Panc1 (cell line): ENCODE measurements at regions not wholly inside any gene's neighbourhood (a gene's known extent, or its start where the extent isn't known, plus 50 kb on each side); places are given as distances from the start of the nearest gene placed in this dataset.
A peak's percentile ranks its signal among the peaks of the same experiment; 100 is the strongest.
"Not testable (repeated sequence)": the region's sequence is repeated elsewhere in the genome, so short reads cannot be mapped to it uniquely, and the experiment has no call there.

Experiments
- ATAC-seq: fragments of 200-7000 bp; cut with Tn5 transposase; 2 replicates; pipeline ENCODE4 v1.9.1; 2020; ENCODE audit warnings: mild to moderate bottlenecking, moderate library complexity
- BruUV-seq: library from RNA; stranded (reverse); fragments of 400-500 nt; replicated peaks from 2 replicates; lab custom pipeline; 2021; lab: Mats Ljungman, UMichigan
- CTCF ChIA-PET: fragments of 300-600 bp; sonication (Branson Sonifier 250); formaldehyde crosslinking; loops from one replicate; lab custom pipeline; 2022; ENCODE audit warnings: antibody characterized with exemption; lab: Charles Lee
- POLR2A ChIA-PET: fragments of 300-600 bp; sonication (Branson Sonifier 250); formaldehyde crosslinking; loops from one replicate; lab custom pipeline; 2022; ENCODE audit warnings: antibody characterized with exemption; lab: Charles Lee
- DNase-seq: peaks from one replicate; pipeline ENCODE4 v3.0.0-alpha.2; 2010; ENCODE audit warnings: low read depth, low spot score
- H3K27ac ChIP-seq: 2 replicates; pipeline ENCODE4 v1.5.1; 2011; ENCODE audit warnings: mild to moderate bottlenecking, low read length, inconsistent platforms
- H3K27me3 ChIP-seq: fragments of 200-500 bp; sonication (Bioruptor generic); 2 replicates; pipeline ENCODE4 v1.6.0; 2014; ENCODE audit warnings: low read length, inconsistent platforms; ENCODE audit not compliant: control insufficient read depth, insufficient read depth
- H3K36me3 ChIP-seq: fragments of 200-500 bp; sonication (Bioruptor generic); 2 replicates; pipeline ENCODE4 v1.5.1; 2014; ENCODE audit warnings: inconsistent platforms, mild to moderate bottlenecking, low read length, moderate library complexity; ENCODE audit not compliant: control insufficient read depth, insufficient read depth
- H3K4me1 ChIP-seq: 2 replicates; pipeline ENCODE4 v1.5.1; 2011; ENCODE audit warnings: inconsistent platforms, mild to moderate bottlenecking, low read length, moderate library complexity; ENCODE audit not compliant: control insufficient read depth, insufficient read depth
- H3K4me3 ChIP-seq, 2 experiments: 2 replicates each; pipeline ENCODE4 v1.5.1; 2011 to 2012; ENCODE audit warnings: low read depth in 2 of 2, low read length in 2 of 2, mild to moderate bottlenecking in 2 of 2, inconsistent platforms in 1 of 2, moderate library complexity in 1 of 2
- H3K9me3 ChIP-seq: fragments of 200-500 bp; sonication (Bioruptor generic); 2 replicates; pipeline ENCODE4 v1.5.1; 2014; ENCODE audit warnings: low read depth, mild to moderate bottlenecking, inconsistent platforms, low read length, moderate library complexity; ENCODE audit not compliant: control insufficient read depth, insufficient read depth
- CTCF ChIP-seq: fragments of 450-650 bp; IDR thresholded peaks from 2 replicates; pipeline ENCODE4 v1.5.1; 2017; ENCODE audit warnings: mild to moderate bottlenecking
- POLR2AphosphoS5 ChIP-seq: IDR thresholded peaks from 2 replicates; pipeline ENCODE4 v1.6.1; 2012; ENCODE audit warnings: mild to moderate bottlenecking, low read depth, low read length, moderate library complexity
- SIN3A ChIP-seq: IDR thresholded peaks from 2 replicates; pipeline ENCODE4 v1.6.1; 2012; ENCODE audit warnings: low read depth, mild to moderate bottlenecking, low read length, moderate library complexity, borderline replicate concordance; ENCODE audit not compliant: insufficient read depth
- TCF7L2 ChIP-seq: IDR thresholded peaks from 2 replicates; pipeline ENCODE4 v1.6.1; 2011; ENCODE audit warnings: mild to moderate bottlenecking, low read depth, low read length, inconsistent platforms
- in situ Hi-C: cut with HindIII; loops from 2 replicates; pipeline ENCODE4 v1.10.0; 2016; ENCODE audit warnings: low sequenced_read_pairs, low pct_unique_long_range_greater_than_20kb
- intact Hi-C: fragments of 100-400 bp; cut with micrococcal nuclease; formaldehyde crosslinking; loops from one replicate; pipeline ENCODE4 v1.10.0; 2022; ENCODE audit not compliant: unreplicated experiment
- TF ChIP-seq, protein P1 (sequence below), 2 experiments: IDR thresholded peaks; 2 replicates each; pipeline ENCODE4 v1.6.1; 2011 to 2012; ENCODE audit warnings: low read depth in 2 of 2, control low read depth in 1 of 2, low read length in 1 of 2, mild to moderate bottlenecking in 1 of 2, moderate library complexity in 1 of 2; ENCODE audit not compliant: insufficient read depth in 1 of 2

DNA sequence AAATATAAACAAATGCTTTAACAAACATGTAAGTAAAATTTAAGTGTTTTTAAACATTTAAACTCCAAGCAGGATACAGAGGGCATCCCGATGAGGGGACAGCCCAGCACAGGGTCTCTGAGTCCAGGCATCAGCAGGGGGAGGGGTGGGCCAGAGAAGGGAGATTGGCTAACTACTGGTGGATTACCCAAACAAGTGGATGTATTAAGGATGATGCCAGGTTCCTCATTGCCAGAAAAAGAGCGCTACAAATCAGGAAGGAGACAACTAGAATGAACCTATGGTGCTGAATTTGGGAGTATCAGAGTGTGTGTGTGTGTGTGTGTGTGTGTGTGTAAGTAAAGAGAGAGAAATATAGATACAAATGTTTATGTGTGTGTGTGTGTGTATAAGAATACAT is 162.0 kb upstream of the RMP24 start:
- H3K4me1 ChIP-seq = no peaks in the 10 kb centered on the region
- no peaks in the 10 kb centered on the region for H3K36me3 ChIP-seq
- no peak overlapping the region for H3K27ac ChIP-seq
- in situ Hi-C loops (no loop called here), intact Hi-C loops (no loop called here)
- no TSS peak for BruUV-seq
- H3K27me3 ChIP-seq = no peaks in the 10 kb centered on the region
- no peak overlapping the region for H3K4me3 ChIP-seq
- ATAC-seq = no peak
- ChIA-PET CTCF (no interaction called here), POLR2A (no interaction called here)
- H3K9me3 ChIP-seq = no peaks in the 10 kb centered on the region
- no peak for TF ChIP-seq SIN3A
- TF ChIP-seq POLR2AphosphoS5 = no peak
- TF ChIP-seq CTCF = no peak
- TF ChIP-seq TCF7L2 = no peak
- TF ChIP-seq, protein P1, sequence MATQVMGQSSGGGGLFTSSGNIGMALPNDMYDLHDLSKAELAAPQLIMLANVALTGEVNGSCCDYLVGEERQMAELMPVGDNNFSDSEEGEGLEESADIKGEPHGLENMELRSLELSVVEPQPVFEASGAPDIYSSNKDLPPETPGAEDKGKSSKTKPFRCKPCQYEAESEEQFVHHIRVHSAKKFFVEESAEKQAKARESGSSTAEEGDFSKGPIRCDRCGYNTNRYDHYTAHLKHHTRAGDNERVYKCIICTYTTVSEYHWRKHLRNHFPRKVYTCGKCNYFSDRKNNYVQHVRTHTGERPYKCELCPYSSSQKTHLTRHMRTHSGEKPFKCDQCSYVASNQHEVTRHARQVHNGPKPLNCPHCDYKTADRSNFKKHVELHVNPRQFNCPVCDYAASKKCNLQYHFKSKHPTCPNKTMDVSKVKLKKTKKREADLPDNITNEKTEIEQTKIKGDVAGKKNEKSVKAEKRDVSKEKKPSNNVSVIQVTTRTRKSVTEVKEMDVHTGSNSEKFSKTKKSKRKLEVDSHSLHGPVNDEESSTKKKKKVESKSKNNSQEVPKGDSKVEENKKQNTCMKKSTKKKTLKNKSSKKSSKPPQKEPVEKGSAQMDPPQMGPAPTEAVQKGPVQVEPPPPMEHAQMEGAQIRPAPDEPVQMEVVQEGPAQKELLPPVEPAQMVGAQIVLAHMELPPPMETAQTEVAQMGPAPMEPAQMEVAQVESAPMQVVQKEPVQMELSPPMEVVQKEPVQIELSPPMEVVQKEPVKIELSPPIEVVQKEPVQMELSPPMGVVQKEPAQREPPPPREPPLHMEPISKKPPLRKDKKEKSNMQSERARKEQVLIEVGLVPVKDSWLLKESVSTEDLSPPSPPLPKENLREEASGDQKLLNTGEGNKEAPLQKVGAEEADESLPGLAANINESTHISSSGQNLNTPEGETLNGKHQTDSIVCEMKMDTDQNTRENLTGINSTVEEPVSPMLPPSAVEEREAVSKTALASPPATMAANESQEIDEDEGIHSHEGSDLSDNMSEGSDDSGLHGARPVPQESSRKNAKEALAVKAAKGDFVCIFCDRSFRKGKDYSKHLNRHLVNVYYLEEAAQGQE (IDR thresholded peaks at IDR 0.05; ENCODE audit: insufficient read depth in 1 of 2, low read depth in 2 of 2, low read length in 1 of 2) = no peak
- DNase-seq = no peak

DNA sequence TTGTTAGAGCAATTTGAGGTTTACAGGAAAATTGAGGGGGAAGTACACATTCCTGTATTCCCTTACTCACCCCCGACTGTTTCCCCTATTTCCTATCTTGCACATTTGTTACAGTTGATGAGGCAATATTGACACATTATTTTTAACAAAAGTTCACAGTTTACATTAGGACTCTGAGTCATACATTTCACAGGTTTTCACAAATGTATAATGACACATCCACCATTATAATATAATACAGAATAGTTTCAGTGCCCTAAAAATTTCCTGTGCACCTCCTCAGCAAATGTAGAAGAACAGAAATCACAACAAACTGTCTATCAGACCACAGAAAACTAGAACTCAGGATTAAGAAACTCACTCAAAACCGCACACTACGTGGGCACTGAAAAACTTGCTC is 160.6 kb upstream of the RMP24 start:
- H3K27me3 ChIP-seq = no peaks in the 10 kb centered on the region
- peak; percentile 18 for DNase-seq
- H3K9me3 ChIP-seq = no peaks in the 10 kb centered on the region
- ChIA-PET CTCF (no interaction called here), POLR2A (no interaction called here)
- in situ Hi-C loops (no loop called here), intact Hi-C loops (no loop called here)
- no TSS peak for BruUV-seq
- H3K36me3 ChIP-seq = no peaks in the 10 kb centered on the region
- no peak for TF ChIP-seq SIN3A
- TF ChIP-seq, protein P1 (IDR thresholded peaks at IDR 0.05; ENCODE audit: insufficient read depth in 1 of 2, low read depth in 2 of 2, low read length in 1 of 2) = no peak
- TF ChIP-seq CTCF = no peak
- TF ChIP-seq TCF7L2 = no peak
- no peak for TF ChIP-seq POLR2AphosphoS5
- no peaks in the 10 kb centered on the region for H3K4me1 ChIP-seq
- ATAC-seq = no peak
- no peak overlapping the region for H3K4me3 ChIP-seq
- H3K27ac ChIP-seq = no peak overlapping the region

DNA sequence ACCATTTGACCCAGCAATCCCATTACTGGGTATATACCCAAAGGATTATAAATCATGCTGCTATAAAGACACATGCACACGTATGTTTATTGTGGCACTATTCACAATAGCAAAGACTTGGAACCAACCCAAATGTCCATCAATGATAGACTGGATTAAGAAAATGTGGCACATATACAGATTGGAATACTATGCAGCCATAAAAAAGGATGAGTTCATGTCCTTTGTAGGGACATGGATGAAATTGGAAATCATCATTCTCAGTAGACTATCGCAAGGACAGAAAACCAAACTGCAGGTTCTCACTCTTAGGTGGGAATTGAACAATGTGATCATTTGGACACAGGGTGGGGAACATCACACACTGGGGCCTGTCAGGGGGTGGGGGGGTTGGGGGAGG is 157.5 kb upstream of the RMP24 start:
- POLR2A ChIA-PET, H3K9me3 ChIP-seq, H3K27me3 ChIP-seq, H3K4me3 ChIP-seq, H3K27ac ChIP-seq, ATAC-seq, CTCF ChIA-PET, H3K4me1 ChIP-seq, BruUV-seq, H3K36me3 ChIP-seq, in situ Hi-C loops, intact Hi-C loops, DNase-seq: not testable (repeated sequence)
